Endodermal cell (in vitro differentiated cells): ENCODE measurements at regions not wholly inside any gene's neighbourhood (a gene's known extent, or its start where the extent isn't known, plus 50 kb on each side); places are given as distances from the start of the nearest gene placed in this dataset.
A peak's percentile ranks its signal among the peaks of the same experiment; 100 is the strongest.

ENCODE experiments used
- DNase-seq: peaks from one replicate; pipeline ENCODE4 v3.0.0-alpha.2; 2017
- H3K27ac ChIP-seq: 2 replicates; pipeline ENCODE4 v1.5.1; 2013; ENCODE audit warnings: mild to moderate bottlenecking, low read depth, low read length, moderate library complexity
- H3K27me3 ChIP-seq: 2 replicates; pipeline ENCODE4 v1.6.1; 2013; ENCODE audit warnings: mild to moderate bottlenecking, low read length, moderate library complexity; ENCODE audit not compliant: insufficient read depth, control insufficient read depth, poor library complexity, severe bottlenecking
- H3K36me3 ChIP-seq: 2 replicates; pipeline ENCODE4 v1.7.0; 2013; ENCODE audit warnings: mild to moderate bottlenecking, low read length, moderate library complexity; ENCODE audit not compliant: control insufficient read depth, insufficient read depth
- H3K4me1 ChIP-seq: one replicate; pipeline ENCODE4 v1.7.0; 2013; ENCODE audit warnings: low read length; ENCODE audit not compliant: control insufficient read depth, insufficient read depth
- H3K4me3 ChIP-seq: 2 replicates; pipeline ENCODE4 v1.5.1; 2013; ENCODE audit warnings: mild to moderate bottlenecking, low read length, moderate library complexity
- H3K9ac ChIP-seq: 2 replicates; pipeline ENCODE4 v1.6.1; 2013; ENCODE audit warnings: mild to moderate bottlenecking, low read length, moderate library complexity; ENCODE audit not compliant: poor library complexity, severe bottlenecking; ENCODE audit errors: extremely low read depth
- H3K9me3 ChIP-seq: 2 replicates; pipeline ENCODE4 v1.6.1; 2013; ENCODE audit warnings: mild to moderate bottlenecking, low read length, moderate library complexity; ENCODE audit not compliant: control insufficient read depth
- H3K27ac Mint-ChIP-seq: 2 replicates; pipeline ENCODE4 v1.8.0; 2020; ENCODE audit warnings: mixed read lengths
- H3K27me3 Mint-ChIP-seq: 2 replicates; pipeline ENCODE4 v1.8.0; 2021; ENCODE audit warnings: mild to moderate bottlenecking, mixed read lengths; ENCODE audit not compliant: insufficient read depth
- H3K36me3 Mint-ChIP-seq: 2 replicates; pipeline ENCODE4 v1.8.0; 2020; ENCODE audit warnings: low read depth, mixed read lengths
- H3K4me1 Mint-ChIP-seq: 2 replicates; pipeline ENCODE4 v1.8.0; 2020; ENCODE audit warnings: mixed read lengths
- H3K4me3 Mint-ChIP-seq: 2 replicates; pipeline ENCODE4 v1.8.0; 2020; ENCODE audit warnings: mild to moderate bottlenecking, moderate library complexity, mixed read lengths
- H3K9me3 Mint-ChIP-seq: 2 replicates; pipeline ENCODE4 v1.8.0; 2020; ENCODE audit warnings: mild to moderate bottlenecking, mixed read lengths
- CTCF ChIP-seq: fragments of 200-600 bp; sonication (generic); conservative IDR thresholded peaks from 2 replicates; pipeline ENCODE4 v1.5.0; 2021; ENCODE audit warnings: antibody characterized with exemption, mild to moderate bottlenecking
- WGBS, 2 experiments: methylation state at CpG; one replicate each; pipeline versions ENCODE4 v1.1.5 to v1.1.7; 2013; ENCODE audit warnings: missing lambda C conversion rate in 2 of 2, mixed read lengths in 1 of 2; ENCODE audit not compliant: insufficient coverage in 1 of 2, insufficient read length in 1 of 2; 5-methylcytosine and 5-hydroxymethylcytosine counted together

GRCh38 chr1:108082738-108083562 is 117.2 kb downstream of the SLC25A24 start:
- 50 to 82% methylated on average over 1 to 4 of the region's 4 CpGs for WGBS, 2 experiments
- peaks cover 33% of the 10 kb centered on the region for H3K4me1 Mint-ChIP-seq
- H3K9me3 ChIP-seq, result no peaks in the 10 kb centered on the region
- peak overlapping the region; percentile 11 for H3K27ac Mint-ChIP-seq
- peaks cover 4% of the 10 kb centered on the region for H3K4me1 ChIP-seq
- H3K36me3 ChIP-seq, result no peaks in the 10 kb centered on the region
- peak; percentile 78 for DNase-seq
- TF ChIP-seq CTCF, result no peak
- H3K36me3 Mint-ChIP-seq, result no peaks in the 10 kb centered on the region
- no peak overlapping the region for H3K4me3 Mint-ChIP-seq
- no peak overlapping the region for H3K4me3 ChIP-seq
- H3K9me3 Mint-ChIP-seq, result no peaks in the 10 kb centered on the region
- H3K9ac ChIP-seq, result no peak overlapping the region
- no peaks in the 10 kb centered on the region for H3K27me3 Mint-ChIP-seq
- no peak overlapping the region for H3K27ac ChIP-seq
- H3K27me3 ChIP-seq, result no peaks in the 10 kb centered on the region

- Mint-ChIP-seq H3K4me1 (peaks cover 32% of the 10 kb centered on the region), H3K27me3 (no peaks in the 10 kb centered on the region), H3K9me3 (no peaks in the 10 kb centered on the region), H3K4me3 (no peak overlapping the region), H3K27ac (no peak overlapping the region), H3K36me3 (no peaks in the 10 kb centered on the region)
- peaks cover 4% of the 10 kb centered on the region for H3K4me1 ChIP-seq
- no peak for TF ChIP-seq CTCF
- DNase-seq, result no peak
- H3K27me3 ChIP-seq, result no peaks in the 10 kb centered on the region
- no peaks in the 10 kb centered on the region for H3K36me3 ChIP-seq
- H3K9ac ChIP-seq, result no peak overlapping the region
- no peaks in the 10 kb centered on the region for H3K9me3 ChIP-seq
- 82 to 96% methylated on average over 4 of the region's 4 CpGs for WGBS, 2 experiments
- no peak overlapping the region for H3K27ac ChIP-seq
- no peak overlapping the region for H3K4me3 ChIP-seq
These were observed 117.0 kb upstream of the VAV3 start for GRCh38 chr1:108082001-108082400.

DNA sequence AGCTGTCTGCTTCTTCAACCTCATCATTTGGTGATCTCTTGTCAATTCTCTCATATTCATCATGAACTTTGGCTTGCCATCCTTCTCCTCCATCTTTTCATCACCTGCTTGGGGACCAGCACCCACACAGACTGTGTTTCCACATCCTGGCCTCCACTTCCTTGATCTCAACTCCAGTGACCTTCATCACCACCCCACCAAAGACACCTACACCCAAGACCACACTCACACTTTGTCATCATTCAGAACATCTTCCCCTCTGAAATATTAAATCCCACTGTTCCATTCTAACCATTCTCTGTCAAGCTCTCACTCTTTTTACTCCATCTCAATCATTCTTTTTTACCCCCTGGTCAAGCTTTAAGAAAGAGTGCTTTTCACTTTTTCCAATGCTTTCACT is 115.5 kb upstream of the VAV3 start:
- Histone ChIP-seq H3K4me3 (no peak overlapping the region), H3K9ac (no peak overlapping the region), H3K9me3 (no peaks in the 10 kb centered on the region), H3K4me1 (peaks cover 4% of the 10 kb centered on the region), H3K27me3 (no peaks in the 10 kb centered on the region), H3K27ac (no peak overlapping the region), H3K36me3 (no peaks in the 10 kb centered on the region)
- H3K27ac Mint-ChIP-seq, result no peak overlapping the region
- TF ChIP-seq CTCF, result no peak
- no peak for DNase-seq
- peaks cover 32% of the 10 kb centered on the region for H3K4me1 Mint-ChIP-seq
- no peak overlapping the region for H3K4me3 Mint-ChIP-seq
- no peaks in the 10 kb centered on the region for H3K9me3 Mint-ChIP-seq
- H3K36me3 Mint-ChIP-seq, result no peaks in the 10 kb centered on the region
- H3K27me3 Mint-ChIP-seq, result no peaks in the 10 kb centered on the region
